Activated CD4-positive, alpha-beta T cell treated with anti-CD3 and anti-CD28 coated beads, Interleukin-2, amount 10 ng/mL, durations not matched to agents 24 days and 14 days (primary cell): ENCODE measurements at regions not wholly inside any gene's neighbourhood (a gene's known extent, or its start where the extent isn't known, plus 50 kb on each side); places are given as distances from the start of the nearest gene placed in this dataset.
A peak's percentile ranks its signal among the peaks of the same experiment; 100 is the strongest.

ENCODE experiments used
- DNase-seq: peaks from one replicate; pipeline ENCODE4 v3.0.0; 2022
- H3K27ac Mint-ChIP-seq: one replicate; pipeline ENCODE4 v1.8.0; 2022; ENCODE audit warnings: mild to moderate bottlenecking, mixed read lengths
- H3K27me3 Mint-ChIP-seq: one replicate; pipeline ENCODE4 v1.8.0; 2022; ENCODE audit warnings: mixed read lengths
- H3K36me3 Mint-ChIP-seq: one replicate; pipeline ENCODE4 v1.8.0; 2022; ENCODE audit warnings: low read depth, mild to moderate bottlenecking, mixed read lengths
- H3K4me1 Mint-ChIP-seq: one replicate; pipeline ENCODE4 v1.8.0; 2021; ENCODE audit warnings: mixed read lengths
- H3K4me3 Mint-ChIP-seq: one replicate; pipeline ENCODE4 v1.8.0; 2022; ENCODE audit warnings: mild to moderate bottlenecking, moderate library complexity, mixed read lengths
- H3K9me3 Mint-ChIP-seq: one replicate; pipeline ENCODE4 v1.8.0; 2021; ENCODE audit warnings: mixed read lengths
- intact Hi-C: fragments of 100-400 bp; cut with micrococcal nuclease; formaldehyde crosslinking; loops from one replicate; pipeline ENCODE4 v1.15.1; 2023

GRCh38 chr2:24412812-24413211 lies 52.5 kb upstream of the ITSN2 start:
- Mint-ChIP-seq H3K9me3 (no peaks in the 10 kb centered on the region), H3K27ac (no peak overlapping the region), H3K36me3 (no peaks in the 10 kb centered on the region), H3K4me1 (peaks cover 2% of the 10 kb centered on the region), H3K27me3 (peaks cover 4% of the 10 kb centered on the region), H3K4me3 (no peak overlapping the region)
- intact Hi-C loops = loop anchor here (5.0 kb wide), 1 partner anchor 784 kb away; no protein-coding TSS in a partner anchor
- no peak for DNase-seq

- H3K36me3 Mint-ChIP-seq = no peaks in the 10 kb centered on the region
- no peak overlapping the region for H3K27ac Mint-ChIP-seq
- H3K27me3 Mint-ChIP-seq = peaks cover 4% of the 10 kb centered on the region
- peaks cover 2% of the 10 kb centered on the region for H3K4me1 Mint-ChIP-seq
- DNase-seq = no peak
- intact Hi-C loops = loop anchor here (2.0 to 5.0 kb wide), 2 partner anchors 559 to 786 kb away; partner anchors contain the start of gene DNAJC27
- no peaks in the 10 kb centered on the region for H3K9me3 Mint-ChIP-seq
- H3K4me3 Mint-ChIP-seq = no peak overlapping the region
Measured at GRCh38 chr2:24411488-24412151, 51.3 kb upstream of the ITSN2 start.

- Mint-ChIP-seq H3K36me3 (no peaks in the 10 kb centered on the region), H3K4me3 (no peak overlapping the region), H3K27me3 (peaks cover 4% of the 10 kb centered on the region), H3K27ac (no peak overlapping the region), H3K4me1 (peaks cover 2% of the 10 kb centered on the region), H3K9me3 (no peaks in the 10 kb centered on the region)
- no peak for DNase-seq
- intact Hi-C loops = loop anchor here (1.0 to 5.0 kb wide), 4 partner anchors 416 to 786 kb away; partner anchors contain the start of gene DNAJC27
Measured at GRCh38 chr2:24410976-24411375, 50.6 kb upstream of the ITSN2 start.

- H3K27me3 Mint-ChIP-seq = peaks cover 4% of the 10 kb centered on the region
- H3K27ac Mint-ChIP-seq = no peak overlapping the region
- no peak overlapping the region for H3K4me3 Mint-ChIP-seq
- no peaks in the 10 kb centered on the region for H3K9me3 Mint-ChIP-seq
- no peaks in the 10 kb centered on the region for H3K36me3 Mint-ChIP-seq
- H3K4me1 Mint-ChIP-seq = peaks cover 2% of the 10 kb centered on the region
- intact Hi-C loops = loop anchor here (1.0 to 5.0 kb wide), 4 partner anchors 417 to 787 kb away; partner anchors contain the start of gene DNAJC27
- peak; percentile 82 for DNase-seq
Measured at GRCh38 chr2:24409700-24410556, 49.6 kb upstream of the ITSN2 start.
